ENCODE measurements at regions not wholly inside any gene's neighbourhood (a gene's known extent, or its start where the extent isn't known, plus 50 kb on each side); places are given as distances from the start of the nearest gene placed in this dataset.

GRCh38 chr2:33810046-33810835, 211.1 kb upstream of the FAM98A start:
- peak; percentile 60 for DNase-seq (ENCODE audit: low read depth, low spot score)
- in situ Hi-C loops (cut with HindIII; ENCODE audit: low pct_unique_long_range_greater_than_20kb, low sequenced_read_pairs) = no loop called here

- DNase-seq (ENCODE audit: low read depth, low spot score) = no peak
- in situ Hi-C loops (cut with HindIII; ENCODE audit: low pct_unique_long_range_greater_than_20kb, low sequenced_read_pairs) = no loop called here
Measured at GRCh38 chr2:33806041-33806440, 206.9 kb upstream of the FAM98A start.

GRCh38 chr2:33804155-33804554, 205.1 kb upstream of the FAM98A start:
- in situ Hi-C loops (cut with HindIII; ENCODE audit: low pct_unique_long_range_greater_than_20kb, low sequenced_read_pairs) = no loop called here
- DNase-seq (ENCODE audit: low read depth, low spot score) = no peak

GRCh38 chr2:33796511-33796910, 197.4 kb upstream of the FAM98A start:
- DNase-seq (ENCODE audit: low read depth, low spot score) = no peak
- in situ Hi-C loops (cut with HindIII; ENCODE audit: low pct_unique_long_range_greater_than_20kb, low sequenced_read_pairs) = no loop called here

- no peak for DNase-seq (ENCODE audit: low read depth, low spot score)
- in situ Hi-C loops (cut with HindIII; ENCODE audit: low pct_unique_long_range_greater_than_20kb, low sequenced_read_pairs) = no loop called here
Measured at GRCh38 chr2:33791625-33792024, 192.5 kb upstream of the FAM98A start.

GRCh38 chr2:33788044-33788443, 188.9 kb upstream of the FAM98A start:
- DNase-seq (ENCODE audit: low read depth, low spot score) = no peak
- in situ Hi-C loops (cut with HindIII; ENCODE audit: low pct_unique_long_range_greater_than_20kb, low sequenced_read_pairs) = no loop called here

GRCh38 chr2:33786881-33787280, 187.8 kb upstream of the FAM98A start:
- DNase-seq (ENCODE audit: low read depth, low spot score) = peak; percentile 64
- in situ Hi-C loops (cut with HindIII; ENCODE audit: low pct_unique_long_range_greater_than_20kb, low sequenced_read_pairs) = no loop called here

- in situ Hi-C loops (cut with HindIII; ENCODE audit: low pct_unique_long_range_greater_than_20kb, low sequenced_read_pairs) = no loop called here
- DNase-seq (ENCODE audit: low read depth, low spot score) = no peak
Measured at GRCh38 chr2:33785201-33786106, 186.4 kb upstream of the FAM98A start.

GRCh38 chr2:33784488-33784887, 185.4 kb upstream of the FAM98A start:
- peak; percentile 48 for DNase-seq (ENCODE audit: low read depth, low spot score)
- in situ Hi-C loops (cut with HindIII; ENCODE audit: low pct_unique_long_range_greater_than_20kb, low sequenced_read_pairs) = no loop called here

GRCh38 chr2:33782395-33783230, 183.5 kb upstream of the FAM98A start:
- DNase-seq (ENCODE audit: low read depth, low spot score) = peak; percentile 100
- in situ Hi-C loops (cut with HindIII; ENCODE audit: low pct_unique_long_range_greater_than_20kb, low sequenced_read_pairs) = no loop called here

- DNase-seq (ENCODE audit: low read depth, low spot score) = no peak
Measured at GRCh38 chr2:33777786-33778185, 178.7 kb upstream of the FAM98A start.

GRCh38 chr2:33775306-33775705, 176.2 kb upstream of the FAM98A start:
- DNase-seq (ENCODE audit: low read depth, low spot score) = no peak

More at GRCh38 chr2:33777786-33778185, 178.7 kb upstream of the FAM98A start:
- in situ Hi-C loops (cut with HindIII; ENCODE audit: low pct_unique_long_range_greater_than_20kb, low sequenced_read_pairs) = no loop called here

GRCh38 chr2:33770023-33770422, 170.9 kb upstream of the FAM98A start:
- no peak for DNase-seq (ENCODE audit: low read depth, low spot score)
- in situ Hi-C loops (cut with HindIII; ENCODE audit: low pct_unique_long_range_greater_than_20kb, low sequenced_read_pairs) = no loop called here

More at GRCh38 chr2:33775306-33775705, 176.2 kb upstream of the FAM98A start:
- in situ Hi-C loops (cut with HindIII; ENCODE audit: low pct_unique_long_range_greater_than_20kb, low sequenced_read_pairs) = no loop called here

- DNase-seq (ENCODE audit: low read depth, low spot score) = peak; percentile 66
- in situ Hi-C loops (cut with HindIII; ENCODE audit: low pct_unique_long_range_greater_than_20kb, low sequenced_read_pairs) = no loop called here
Measured at GRCh38 chr2:33766175-33766574, 167.1 kb upstream of the FAM98A start.

- DNase-seq (ENCODE audit: low read depth, low spot score) = peak; percentile 56
- in situ Hi-C loops (cut with HindIII; ENCODE audit: low pct_unique_long_range_greater_than_20kb, low sequenced_read_pairs) = no loop called here
Measured at GRCh38 chr2:33765122-33765521, 166.0 kb upstream of the FAM98A start.

- no peak for DNase-seq (ENCODE audit: low read depth, low spot score)
- in situ Hi-C loops (cut with HindIII; ENCODE audit: low pct_unique_long_range_greater_than_20kb, low sequenced_read_pairs) = no loop called here
Measured at GRCh38 chr2:33764551-33764950, 165.5 kb upstream of the FAM98A start.

GRCh38 chr2:33763671-33764310, 164.7 kb upstream of the FAM98A start:
- in situ Hi-C loops (cut with HindIII; ENCODE audit: low pct_unique_long_range_greater_than_20kb, low sequenced_read_pairs) = no loop called here
- peak; percentile 99 for DNase-seq (ENCODE audit: low read depth, low spot score)
